SK-N-SH (cell line): ENCODE measurements at regions not wholly inside any gene's neighbourhood (a gene's known extent, or its start where the extent isn't known, plus 50 kb on each side); places are given as distances from the start of the nearest gene placed in this dataset.

Source experiments
- CTCF ChIA-PET: fragments of 300-600, 350-600 bp; formaldehyde crosslinking; extraction: SDS; loops from one replicate; lab custom pipeline; 2021; lab: Yijun Ruan, JAX
- POLR2A ChIA-PET: fragments of 350-600 bp; sonication (Branson Sonifier 250); formaldehyde crosslinking; extraction: SDS; loops from one replicate; lab custom pipeline; 2020; ENCODE audit warnings: antibody characterized with exemption, inconsistent platforms; lab: Yijun Ruan, JAX
- DNase-seq: peaks from one replicate; pipeline ENCODE4 v3.0.0; 2012
- H2AFZ ChIP-seq: fragments of 200-600 bp; sonication (generic); 2 replicates; pipeline ENCODE4 v1.8.1; 2016; ENCODE audit warnings: antibody characterized with exemption, mild to moderate bottlenecking, low read depth
- H3F3A ChIP-seq: fragments of 200-600 bp; sonication (generic); replicated peaks from 2 replicates; pipeline ENCODE3; 2016; ENCODE audit warnings: antibody characterized with exemption, mild to moderate bottlenecking; ENCODE audit not compliant: insufficient read depth
- H3K27ac ChIP-seq, 2 experiments: fragments of 200-500 bp in 1 of 2; fragments of 200-600 bp in 1 of 2; sonication (Bioruptor generic) in 1 of 2; sonication (generic), shearing (Covaris generic) in 1 of 2; 2 replicates each; pipeline versions ENCODE4 v1.5.1 to v1.6.1; 2014 to 2016; ENCODE audit warnings: low read depth in 2 of 2, inconsistent platforms in 1 of 2, low read length in 1 of 2, mild to moderate bottlenecking in 1 of 2, mixed read lengths in 1 of 2
- H3K27me3 ChIP-seq: fragments of 200-600 bp; sonication (generic), shearing (Covaris generic); 2 replicates; pipeline ENCODE4 v1.6.1; 2016; ENCODE audit warnings: mixed run types; ENCODE audit not compliant: insufficient read depth
- H3K36me3 ChIP-seq, 2 experiments: fragments of 200-500 bp in 1 of 2; fragments of 200-600 bp in 1 of 2; sonication (Bioruptor generic) in 1 of 2; sonication (generic) in 1 of 2; replicated peaks in 1 of 2; 2 replicates each; pipeline versions ENCODE3 to v1.5.1; 2014 to 2016; ENCODE audit warnings: low read length in 1 of 2, mild to moderate bottlenecking in 1 of 2; ENCODE audit not compliant: insufficient read depth in 2 of 2, control insufficient read depth in 1 of 2
- H3K4me1 ChIP-seq, 2 experiments: fragments of 200-500 bp in 1 of 2; fragments of 200-600 bp in 1 of 2; sonication (Bioruptor generic) in 1 of 2; sonication (generic), shearing (Covaris generic) in 1 of 2; 2 replicates each; pipeline versions ENCODE4 v1.5.1 to v1.6.1; 2014 to 2016; ENCODE audit warnings: low read depth in 1 of 2, low read length in 1 of 2, mixed run types in 1 of 2; ENCODE audit not compliant: insufficient read depth in 2 of 2, control insufficient read depth in 1 of 2
- H3K4me2 ChIP-seq: fragments of 200-600 bp; sonication (generic), shearing (Covaris generic); 2 replicates; pipeline ENCODE4 v1.6.1; 2017; ENCODE audit warnings: mixed run types
- H3K4me3 ChIP-seq, 2 experiments: fragments of 200-500 bp in 1 of 2; fragments of 200-600 bp in 1 of 2; sonication (Bioruptor generic) in 1 of 2; sonication (generic), shearing (Covaris generic) in 1 of 2; 2 replicates each; pipeline versions ENCODE4 v1.5.1 to v1.8.1; 2014 to 2016; ENCODE audit warnings: low read depth in 2 of 2, inconsistent platforms in 1 of 2, low read length in 1 of 2, mild to moderate bottlenecking in 1 of 2, mixed read lengths in 1 of 2, moderate library complexity in 1 of 2
- H3K79me2 ChIP-seq: fragments of 200-600 bp; sonication (generic); 2 replicates; pipeline ENCODE4 v1.8.1; 2017; ENCODE audit warnings: mild to moderate bottlenecking; ENCODE audit not compliant: insufficient read depth
- H3K9ac ChIP-seq: fragments of 200-600 bp; sonication (generic); 2 replicates; pipeline ENCODE4 v1.6.1; 2017; ENCODE audit warnings: mixed run types
- H3K9me2 ChIP-seq: fragments of 200-600 bp; sonication (generic); 2 replicates; pipeline ENCODE4 v1.6.1; 2017; ENCODE audit warnings: mixed run types
- H3K9me3 ChIP-seq: fragments of 200-600 bp; sonication (generic); 2 replicates; pipeline ENCODE4 v1.6.1; 2017; ENCODE audit warnings: mixed run types, mild to moderate bottlenecking, moderate library complexity
- H4K20me1 ChIP-seq: fragments of 200-600 bp; sonication (generic); 2 replicates; pipeline ENCODE4 v1.6.1; 2017; ENCODE audit warnings: mild to moderate bottlenecking, mixed run types; ENCODE audit not compliant: insufficient read depth
- EZH2phosphoT487 ChIP-seq: fragments of 200-600 bp; sonication (generic); IDR thresholded peaks from 2 replicates; pipeline ENCODE4 v1.6.1; 2017; ENCODE audit warnings: low read depth, mixed run types, mild to moderate bottlenecking, antibody characterized with exemption, moderate library complexity, borderline replicate concordance
- FOSL2 ChIP-seq: IDR thresholded peaks from 2 replicates; pipeline ENCODE4 v1.4.0; 2012; ENCODE audit warnings: low read depth, mild to moderate bottlenecking, moderate library complexity, borderline replicate concordance
- FOXJ3 ChIP-seq: sonication (generic); formaldehyde crosslinking; IDR thresholded peaks from 2 replicates; pipeline ENCODE4 v1.5.1; 2020; ENCODE audit warnings: mild to moderate bottlenecking, missing genetic modification reagents
- GABPA ChIP-seq: IDR thresholded peaks from 2 replicates; pipeline ENCODE4 v1.4.0; 2012; ENCODE audit warnings: low read depth, mild to moderate bottlenecking
- GATA2 ChIP-seq: sonication (generic); formaldehyde crosslinking; IDR thresholded peaks from 2 replicates; pipeline ENCODE4 v1.5.0; 2020; ENCODE audit warnings: mild to moderate bottlenecking, missing genetic modification reagents
- JUND ChIP-seq: IDR thresholded peaks from 2 replicates; pipeline ENCODE4 v1.4.0; 2012
- MAX ChIP-seq: IDR thresholded peaks from 2 replicates; pipeline ENCODE4 v1.4.0; 2012; ENCODE audit warnings: low read depth
- MEF2A ChIP-seq: IDR thresholded peaks from 2 replicates; pipeline ENCODE4 v1.4.0; 2012; ENCODE audit warnings: low read depth, borderline replicate concordance
- NFIC ChIP-seq: IDR thresholded peaks from 2 replicates; pipeline ENCODE4 v1.4.0; 2012; ENCODE audit warnings: borderline replicate concordance
- RCOR1 ChIP-seq: fragments of 150-350 bp; IDR thresholded peaks from 2 replicates; pipeline ENCODE4 v1.6.1; 2017; ENCODE audit warnings: antibody characterized with exemption, low read length
- RFX5 ChIP-seq: IDR thresholded peaks from 2 replicates; pipeline ENCODE4 v1.6.1; 2012; ENCODE audit warnings: mild to moderate bottlenecking, improper control_type of control experiment, low read length
- SMC3 ChIP-seq: IDR thresholded peaks from 2 replicates; pipeline ENCODE4 v1.6.1; 2012; ENCODE audit warnings: low read depth, low read length, improper control_type of control experiment
- TAF1 ChIP-seq: IDR thresholded peaks from 2 replicates; pipeline ENCODE4 v1.6.1; 2012; ENCODE audit warnings: low read depth, mild to moderate bottlenecking, low read length, moderate library complexity, borderline replicate concordance
- TCF12 ChIP-seq: IDR thresholded peaks from 2 replicates; pipeline ENCODE4 v1.4.0; 2012
- TEAD4 ChIP-seq: IDR thresholded peaks from 2 replicates; pipeline ENCODE4 v1.4.0; 2012; ENCODE audit warnings: mild to moderate bottlenecking, borderline replicate concordance; ENCODE audit not compliant: insufficient read depth
- YY1 ChIP-seq: IDR thresholded peaks from 2 replicates; pipeline ENCODE4 v1.4.0; 2012; ENCODE audit warnings: low read depth, mild to moderate bottlenecking
- WGBS: methylation state at CpG from one replicate; pipeline ENCODE4 v1.1.6; 2017; ENCODE audit warnings: low lambda C conversion rate; 5-methylcytosine and 5-hydroxymethylcytosine counted together
- TF ChIP-seq, protein P1 (sequence below): fragments of 200-600 bp; sonication (generic); IDR thresholded peaks from 2 replicates; pipeline ENCODE4 v1.6.1; 2017; ENCODE audit warnings: antibody characterized with exemption, mild to moderate bottlenecking, moderate library complexity
- TF ChIP-seq, protein P2 (sequence below): IDR thresholded peaks from 2 replicates; pipeline ENCODE4 v1.4.0; 2012; ENCODE audit warnings: low read depth, borderline replicate concordance

DNA sequence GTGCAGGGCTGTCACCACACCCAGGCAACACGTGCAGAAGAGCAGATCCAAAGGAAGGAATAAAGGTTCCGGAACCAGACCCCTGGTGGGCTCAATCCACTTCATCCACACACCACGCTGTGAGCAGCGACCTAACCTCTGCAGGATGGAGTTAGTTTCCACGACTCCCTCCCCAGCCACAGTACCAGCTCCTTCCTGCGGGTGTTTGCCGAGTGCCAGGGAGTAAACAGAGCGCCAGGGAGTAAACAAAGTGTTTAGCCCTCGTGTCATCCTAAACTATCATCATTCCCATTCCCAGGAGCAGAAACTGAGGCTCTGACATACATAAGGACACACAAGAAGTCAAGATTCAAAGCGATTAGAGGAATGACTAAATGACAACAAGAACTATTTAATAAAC, 261.3 kb downstream of the MN1 start:
- Histone ChIP-seq H3K36me3 (no peaks in the 10 kb centered on the region), H3K4me1 (no peaks in the 10 kb centered on the region; a peak in 1 of 4 replicates), H3K27me3 (no peaks in the 10 kb centered on the region), H3K9me3 (no peaks in the 10 kb centered on the region), H3K9ac (no peak overlapping the region), H3K9me2 (no peaks in the 10 kb centered on the region), H3K27ac (no peak overlapping the region), H3F3A (no peaks in the 10 kb centered on the region), H3K4me3 (no peak overlapping the region), H3K79me2 (no peaks in the 10 kb centered on the region), H4K20me1 (no peaks in the 10 kb centered on the region), H3K4me2 (no peak overlapping the region), H2AFZ (no peak overlapping the region)
- 62% methylated on average over 9 of the region's 10 CpGs for WGBS
- DNase-seq = no peak
- no peak for TF ChIP-seq GATA2 (CRISPR knock-in tag)
- no peak for TF ChIP-seq JUND
- no peak for TF ChIP-seq FOXJ3
- TF ChIP-seq FOSL2 = no peak
- TF ChIP-seq YY1 = no peak
- TF ChIP-seq, protein P1, sequence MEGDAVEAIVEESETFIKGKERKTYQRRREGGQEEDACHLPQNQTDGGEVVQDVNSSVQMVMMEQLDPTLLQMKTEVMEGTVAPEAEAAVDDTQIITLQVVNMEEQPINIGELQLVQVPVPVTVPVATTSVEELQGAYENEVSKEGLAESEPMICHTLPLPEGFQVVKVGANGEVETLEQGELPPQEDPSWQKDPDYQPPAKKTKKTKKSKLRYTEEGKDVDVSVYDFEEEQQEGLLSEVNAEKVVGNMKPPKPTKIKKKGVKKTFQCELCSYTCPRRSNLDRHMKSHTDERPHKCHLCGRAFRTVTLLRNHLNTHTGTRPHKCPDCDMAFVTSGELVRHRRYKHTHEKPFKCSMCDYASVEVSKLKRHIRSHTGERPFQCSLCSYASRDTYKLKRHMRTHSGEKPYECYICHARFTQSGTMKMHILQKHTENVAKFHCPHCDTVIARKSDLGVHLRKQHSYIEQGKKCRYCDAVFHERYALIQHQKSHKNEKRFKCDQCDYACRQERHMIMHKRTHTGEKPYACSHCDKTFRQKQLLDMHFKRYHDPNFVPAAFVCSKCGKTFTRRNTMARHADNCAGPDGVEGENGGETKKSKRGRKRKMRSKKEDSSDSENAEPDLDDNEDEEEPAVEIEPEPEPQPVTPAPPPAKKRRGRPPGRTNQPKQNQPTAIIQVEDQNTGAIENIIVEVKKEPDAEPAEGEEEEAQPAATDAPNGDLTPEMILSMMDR = no peak
- no peak for TF ChIP-seq TCF12
- TF ChIP-seq, protein P2, sequence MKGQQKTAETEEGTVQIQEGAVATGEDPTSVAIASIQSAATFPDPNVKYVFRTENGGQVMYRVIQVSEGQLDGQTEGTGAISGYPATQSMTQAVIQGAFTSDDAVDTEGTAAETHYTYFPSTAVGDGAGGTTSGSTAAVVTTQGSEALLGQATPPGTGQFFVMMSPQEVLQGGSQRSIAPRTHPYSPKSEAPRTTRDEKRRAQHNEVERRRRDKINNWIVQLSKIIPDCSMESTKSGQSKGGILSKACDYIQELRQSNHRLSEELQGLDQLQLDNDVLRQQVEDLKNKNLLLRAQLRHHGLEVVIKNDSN = no peak
- no peak for TF ChIP-seq TAF1
- no peak for TF ChIP-seq NFIC
- no peak for TF ChIP-seq GABPA
- TF ChIP-seq EZH2phosphoT487 = no peak
- TF ChIP-seq MAX = no peak
- TF ChIP-seq MEF2A = no peak
- ChIA-PET POLR2A (no interaction called here), CTCF (interaction anchor here (1.4 kb wide), 1 partner anchor 19 kb away, joined by 3 read pairs; no protein-coding TSS in a partner anchor)

DNA sequence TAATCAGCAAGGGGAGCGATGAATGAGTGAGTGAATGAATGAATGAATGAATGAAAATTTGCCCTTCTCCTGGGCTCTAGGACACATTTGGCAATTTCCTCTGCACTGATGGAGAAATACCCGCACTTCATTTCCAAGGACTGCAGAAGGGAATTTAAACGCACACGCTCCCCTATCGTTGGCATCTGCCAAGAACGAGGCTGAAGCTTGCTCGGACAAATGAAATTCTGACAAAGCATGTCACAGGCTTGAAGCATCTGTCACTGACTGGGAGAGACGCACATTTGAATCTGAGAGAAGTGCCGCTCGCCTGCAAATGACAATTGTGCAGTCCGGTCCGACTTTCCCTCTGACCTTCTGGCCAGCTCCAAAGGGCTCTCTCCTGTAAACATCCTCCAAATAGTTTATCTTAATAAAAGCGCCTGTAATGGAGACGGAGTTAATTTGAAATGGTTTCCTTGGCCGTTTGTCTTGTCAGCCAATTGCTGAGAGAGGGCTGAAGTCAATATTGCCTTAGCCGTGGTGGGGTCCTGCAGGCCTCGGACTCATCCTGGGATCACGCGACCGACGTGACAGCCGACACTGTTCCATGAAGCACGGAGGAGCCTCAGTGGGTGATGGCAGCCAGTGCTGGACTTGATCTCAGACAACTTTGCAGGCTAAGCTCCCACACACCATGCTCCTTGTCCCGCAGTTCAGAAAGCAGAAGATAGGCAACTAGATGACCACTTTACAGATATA, 260.7 kb downstream of the MN1 start:
- no peaks in the 10 kb centered on the region; a peak in 1 of 4 replicates for H3K4me1 ChIP-seq
- no peak for DNase-seq
- CTCF ChIA-PET = interaction anchor here (1.4 kb wide), 1 partner anchor 19 kb away, joined by 3 read pairs; no protein-coding TSS in a partner anchor
- 84% methylated on average over 24 of the region's 24 CpGs for WGBS
- H4K20me1 ChIP-seq = no peaks in the 10 kb centered on the region
- no peaks in the 10 kb centered on the region for H3K9me2 ChIP-seq
- no peak overlapping the region for H3K4me2 ChIP-seq
- H3F3A ChIP-seq = no peaks in the 10 kb centered on the region
- no peak overlapping the region for H3K27ac ChIP-seq
- no peaks in the 10 kb centered on the region for H3K9me3 ChIP-seq
- no peaks in the 10 kb centered on the region for H3K27me3 ChIP-seq
- no peak for TF ChIP-seq FOSL2
- TF ChIP-seq, protein P2 = no peak
- TF ChIP-seq TCF12 = no peak
- no peak for TF ChIP-seq JUND
- no peak for TF ChIP-seq RCOR1
- no peak for TF ChIP-seq MAX
- TF ChIP-seq RFX5 = no peak
- no peak for TF ChIP-seq SMC3
- no peak for TF ChIP-seq TEAD4
- TF ChIP-seq, all 33 proteins: peak for 0
- H3K36me3 ChIP-seq = no peaks in the 10 kb centered on the region
- no peak overlapping the region for H3K4me3 ChIP-seq
- H2AFZ ChIP-seq = no peak overlapping the region
- no peak overlapping the region for H3K9ac ChIP-seq
- POLR2A ChIA-PET = no interaction called here
- H3K79me2 ChIP-seq = no peaks in the 10 kb centered on the region
